ENCODE measurements at regions not wholly inside any gene's neighbourhood (a gene's known extent, or its start where the extent isn't known, plus 50 kb on each side); places are given as distances from the start of the nearest gene placed in this dataset.
"Not testable (repeated sequence)": the region's sequence is repeated elsewhere in the genome, so short reads cannot be mapped to it uniquely, and the experiment has no call there.

- TF ChIP-seq MAZ (CRISPR knock-in tag; conservative IDR thresholded peaks at IDR 0.05 in 1 of 2, IDR thresholded peaks at IDR 0.05 in 1 of 2); RBBP5 (IDR thresholded peaks at IDR 0.05; ENCODE audit: borderline replicate concordance, insufficient read depth, low read length, poor library complexity, severe bottlenecking); SMARCB1 (IDR thresholded peaks at IDR 0.05; ENCODE audit: insufficient read length, low read depth); CREB3L1 (IDR thresholded peaks at IDR 0.05; ENCODE audit: borderline replicate concordance, low read depth); POLR3G (IDR thresholded peaks at IDR 0.05; ENCODE audit: extremely low read depth, insufficient read length, insufficient replicate concordance); ZNF695 (CRISPR knock-in tag; IDR thresholded peaks at IDR 0.05); HBP1 (CRISPR knock-in tag; IDR thresholded peaks at IDR 0.05); ZSCAN29 (IDR thresholded peaks at IDR 0.05); CTCF (IDR thresholded peaks at IDR 0.05 in 2 of 3, conservative IDR thresholded peaks at IDR 0.05 in 1 of 3; ENCODE audit: insufficient read depth in 2 of 3, low read depth in 1 of 3, low read length in 3 of 3); TCF15 (CRISPR knock-in tag; IDR thresholded peaks at IDR 0.05); ZHX1 (conservative IDR thresholded peaks at IDR 0.05; ENCODE audit: low read length): not testable (repeated sequence)
Measured at GRCh38 chr1:163645676-163646075, 323.9 kb downstream of the NUF2 start.

Measured in K562 (cell line).